Activated naive CD8-positive, alpha-beta T cell (primary cell): ENCODE measurements at regions not wholly inside any gene's neighbourhood (a gene's known extent, or its start where the extent isn't known, plus 50 kb on each side); places are given as distances from the start of the nearest gene placed in this dataset.
"Not testable (repeated sequence)": the region's sequence is repeated elsewhere in the genome, so short reads cannot be mapped to it uniquely, and the experiment has no call there.

Experiments used
- H3K27ac Mint-ChIP-seq: one replicate; pipeline ENCODE4 v1.8.0; 2021; ENCODE audit warnings: mixed read lengths
- H3K27me3 Mint-ChIP-seq: one replicate; pipeline ENCODE4 v1.8.0; 2021; ENCODE audit warnings: mixed read lengths
- H3K36me3 Mint-ChIP-seq: one replicate; pipeline ENCODE4 v1.8.0; 2021; ENCODE audit warnings: mixed read lengths
- H3K4me1 Mint-ChIP-seq: one replicate; pipeline ENCODE4 v1.8.0; 2021; ENCODE audit warnings: low read depth, mixed read lengths
- H3K4me3 Mint-ChIP-seq: one replicate; pipeline ENCODE4 v1.8.0; 2021; ENCODE audit warnings: mild to moderate bottlenecking, mixed read lengths
- H3K9me3 Mint-ChIP-seq: one replicate; pipeline ENCODE4 v1.8.0; 2021; ENCODE audit warnings: low read depth, mixed read lengths

DNA sequence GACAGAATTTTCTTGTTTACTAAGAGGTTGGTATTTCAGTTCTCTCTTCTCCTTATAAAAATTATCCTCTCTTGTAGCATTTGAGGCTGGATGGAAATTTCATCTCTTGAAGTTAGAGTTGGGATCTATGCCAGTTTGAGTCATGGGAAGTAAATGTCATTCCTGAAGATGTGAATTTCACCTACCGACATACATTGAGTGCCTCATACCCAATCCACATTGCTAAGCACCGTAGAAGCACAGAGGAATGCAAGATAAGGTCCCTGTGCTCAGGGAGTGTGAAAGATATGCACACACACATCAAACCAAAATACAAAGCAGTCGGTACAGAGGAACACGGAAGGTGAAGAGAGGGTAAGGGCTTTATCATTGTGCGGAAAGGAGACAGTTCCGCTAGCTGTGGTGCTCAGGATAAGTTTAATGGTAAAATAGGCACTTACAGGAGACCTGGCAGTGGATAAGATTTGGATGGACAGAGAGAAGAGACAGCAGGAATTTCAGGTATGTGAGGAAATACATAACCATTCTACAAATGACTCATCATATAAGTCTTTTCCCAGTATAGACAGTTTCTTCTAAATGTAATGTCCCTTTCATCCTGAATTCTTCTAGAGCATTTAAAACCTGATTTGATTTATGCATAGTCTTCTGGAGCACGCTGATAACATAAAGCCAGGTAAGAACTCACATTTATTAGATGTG, 205.3 kb upstream of the ST6GAL2 start:
- H3K9me3 Mint-ChIP-seq, result no peaks in the 10 kb centered on the region
- H3K36me3 Mint-ChIP-seq, result no peaks in the 10 kb centered on the region
- no peak overlapping the region for H3K4me3 Mint-ChIP-seq
- no peaks in the 10 kb centered on the region for H3K4me1 Mint-ChIP-seq
- H3K27me3 Mint-ChIP-seq, result no peaks in the 10 kb centered on the region
- no peak overlapping the region for H3K27ac Mint-ChIP-seq

DNA sequence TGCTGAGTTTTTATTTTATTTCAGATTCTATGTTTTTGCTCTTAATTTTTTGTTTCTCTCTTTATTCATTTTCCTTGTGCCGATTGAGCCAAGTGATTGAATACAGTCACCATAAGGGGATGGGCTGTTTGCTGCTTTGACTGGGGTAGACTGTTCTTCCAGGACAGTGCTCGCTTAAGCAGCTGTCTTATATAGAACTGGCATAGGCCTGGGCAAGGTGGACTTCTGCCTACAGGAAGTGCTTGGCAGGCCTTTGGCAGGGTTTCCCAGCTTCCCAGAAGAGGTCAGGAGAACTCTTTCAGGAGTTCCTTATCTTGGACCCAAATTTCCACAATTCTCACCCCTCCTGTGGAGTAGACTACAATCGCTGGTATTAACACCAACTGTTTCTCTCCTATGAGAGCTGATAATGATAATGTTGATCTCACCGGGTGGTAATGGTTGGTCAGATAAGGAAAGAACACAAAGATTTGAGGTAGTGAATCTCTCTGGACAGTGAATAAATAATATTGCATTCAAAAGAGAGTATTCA, 207.5 kb upstream of the ST6GAL2 start:
- H3K27me3 Mint-ChIP-seq, result no peaks in the 10 kb centered on the region
- no peaks in the 10 kb centered on the region for H3K4me1 Mint-ChIP-seq
- H3K9me3 Mint-ChIP-seq, result no peaks in the 10 kb centered on the region
- H3K36me3 Mint-ChIP-seq, result no peaks in the 10 kb centered on the region
- H3K4me3 Mint-ChIP-seq, result no peak overlapping the region
- no peak overlapping the region for H3K27ac Mint-ChIP-seq

DNA sequence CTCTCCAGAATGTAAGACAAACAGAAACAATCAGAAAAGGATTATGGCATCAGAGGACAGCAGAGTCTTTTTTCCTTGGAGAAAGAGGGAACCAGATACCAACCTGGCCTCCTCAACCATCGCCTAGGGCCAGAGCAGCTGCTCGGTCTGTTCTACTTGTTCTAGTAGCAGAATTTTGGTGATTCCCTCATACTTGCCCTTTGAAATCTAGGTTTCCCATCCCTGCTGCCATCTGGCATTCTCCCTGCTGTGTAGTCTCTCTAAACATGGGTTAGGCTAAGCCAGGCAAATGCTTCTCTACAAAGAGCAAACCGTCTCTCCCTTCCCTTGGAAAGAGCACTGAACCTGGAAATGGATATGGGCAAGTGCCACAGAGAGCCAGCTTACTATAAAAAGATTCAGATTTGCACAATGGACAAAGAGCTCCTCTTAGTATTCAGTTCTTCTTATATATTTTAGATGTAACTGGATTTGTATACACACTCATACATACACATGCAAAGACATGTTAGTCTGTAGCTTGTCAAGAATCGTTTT, 208.6 kb upstream of the ST6GAL2 start:
- no peaks in the 10 kb centered on the region for H3K9me3 Mint-ChIP-seq
- H3K4me1 Mint-ChIP-seq, result no peaks in the 10 kb centered on the region
- H3K27me3 Mint-ChIP-seq, result no peaks in the 10 kb centered on the region
- no peak overlapping the region for H3K27ac Mint-ChIP-seq
- no peaks in the 10 kb centered on the region for H3K36me3 Mint-ChIP-seq
- no peak overlapping the region for H3K4me3 Mint-ChIP-seq

DNA sequence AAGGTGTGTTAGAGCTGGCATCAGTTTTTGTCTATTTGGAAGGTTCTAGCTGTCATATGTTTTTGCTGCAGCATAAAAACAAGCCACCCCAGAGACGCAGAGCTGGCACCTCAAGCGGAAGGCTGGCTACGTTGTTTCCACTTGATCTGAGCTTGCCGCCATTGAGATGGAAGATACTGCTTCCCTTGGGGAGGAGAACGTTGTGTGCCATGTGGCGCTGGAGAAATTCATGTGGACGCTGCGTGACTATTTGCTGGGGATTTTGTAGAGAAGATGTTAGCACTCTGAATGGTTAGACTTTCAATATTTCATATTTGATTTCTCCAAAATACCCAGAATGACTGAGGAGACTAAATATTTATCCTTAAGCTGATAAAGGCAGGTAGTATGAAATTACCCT, 216.2 kb upstream of the ST6GAL2 start:
- H3K4me1 Mint-ChIP-seq, result no peaks in the 10 kb centered on the region
- H3K27me3 Mint-ChIP-seq, result no peaks in the 10 kb centered on the region
- H3K27ac Mint-ChIP-seq, result no peak overlapping the region
- H3K4me3 Mint-ChIP-seq, result no peak overlapping the region
- H3K36me3 Mint-ChIP-seq, result no peaks in the 10 kb centered on the region
- H3K9me3 Mint-ChIP-seq, result peaks cover 6% of the 10 kb centered on the region

GRCh38 chr2:107107351-107107750, 221.4 kb upstream of the ST6GAL2 start:
- Mint-ChIP-seq H3K9me3 (peaks cover 6% of the 10 kb centered on the region), H3K4me3 (no peak overlapping the region), H3K27ac (no peak overlapping the region), H3K36me3 (no peaks in the 10 kb centered on the region), H3K4me1 (no peaks in the 10 kb centered on the region), H3K27me3 (no peaks in the 10 kb centered on the region)

DNA sequence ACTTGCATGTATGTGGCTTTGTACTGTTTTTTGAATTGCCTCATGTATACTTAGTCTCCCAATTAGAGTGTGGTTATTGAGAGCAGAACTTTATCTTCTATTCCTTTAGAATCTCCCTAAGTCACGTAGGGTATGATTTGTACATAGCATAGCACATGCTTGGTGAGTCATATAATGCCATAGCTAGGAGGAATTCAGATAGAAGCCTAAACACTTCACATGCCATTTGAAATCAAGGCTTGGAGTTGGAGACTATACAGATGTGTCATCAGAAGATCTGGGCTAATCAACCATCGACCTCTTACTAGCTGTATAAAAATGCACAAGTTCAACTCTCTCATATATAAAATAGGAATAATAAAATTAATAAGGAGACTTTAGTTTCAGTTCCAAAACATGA, 222.6 kb upstream of the ST6GAL2 start:
- H3K4me1 Mint-ChIP-seq, result no peaks in the 10 kb centered on the region
- peaks cover 6% of the 10 kb centered on the region for H3K9me3 Mint-ChIP-seq
- H3K36me3 Mint-ChIP-seq, result no peaks in the 10 kb centered on the region
- no peaks in the 10 kb centered on the region for H3K27me3 Mint-ChIP-seq
- no peak overlapping the region for H3K4me3 Mint-ChIP-seq
- H3K27ac Mint-ChIP-seq, result no peak overlapping the region

GRCh38 chr2:107111623-107112022, 225.7 kb upstream of the ST6GAL2 start:
- no peak overlapping the region for H3K27ac Mint-ChIP-seq
- no peaks in the 10 kb centered on the region for H3K27me3 Mint-ChIP-seq
- H3K4me3 Mint-ChIP-seq, result no peak overlapping the region
- H3K9me3 Mint-ChIP-seq, result no peaks in the 10 kb centered on the region
- no peaks in the 10 kb centered on the region for H3K36me3 Mint-ChIP-seq
- H3K4me1 Mint-ChIP-seq, result no peaks in the 10 kb centered on the region

DNA sequence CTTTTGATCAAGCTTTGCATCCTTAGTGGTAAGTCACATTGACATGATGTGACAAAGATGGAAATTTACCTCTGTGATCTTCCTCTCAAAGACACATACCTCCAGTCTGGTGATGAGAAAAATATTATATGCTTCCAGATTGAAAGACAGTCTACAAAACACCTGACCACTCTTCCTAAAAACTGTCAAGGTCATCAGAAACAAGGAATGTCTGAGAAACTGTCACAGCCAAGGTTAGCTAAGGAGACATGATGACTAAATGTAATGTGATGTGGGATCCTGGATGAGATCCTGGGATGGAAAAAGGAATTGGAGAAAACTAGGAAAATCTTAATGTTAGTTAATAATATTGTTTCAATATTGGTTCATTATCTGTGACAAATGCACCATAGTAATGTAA, 226.6 kb upstream of the ST6GAL2 start:
- peaks cover 3% of the 10 kb centered on the region for H3K9me3 Mint-ChIP-seq
- no peaks in the 10 kb centered on the region for H3K36me3 Mint-ChIP-seq
- H3K4me3 Mint-ChIP-seq, result no peak overlapping the region
- no peak overlapping the region for H3K27ac Mint-ChIP-seq
- no peaks in the 10 kb centered on the region for H3K4me1 Mint-ChIP-seq
- H3K27me3 Mint-ChIP-seq, result no peaks in the 10 kb centered on the region

DNA sequence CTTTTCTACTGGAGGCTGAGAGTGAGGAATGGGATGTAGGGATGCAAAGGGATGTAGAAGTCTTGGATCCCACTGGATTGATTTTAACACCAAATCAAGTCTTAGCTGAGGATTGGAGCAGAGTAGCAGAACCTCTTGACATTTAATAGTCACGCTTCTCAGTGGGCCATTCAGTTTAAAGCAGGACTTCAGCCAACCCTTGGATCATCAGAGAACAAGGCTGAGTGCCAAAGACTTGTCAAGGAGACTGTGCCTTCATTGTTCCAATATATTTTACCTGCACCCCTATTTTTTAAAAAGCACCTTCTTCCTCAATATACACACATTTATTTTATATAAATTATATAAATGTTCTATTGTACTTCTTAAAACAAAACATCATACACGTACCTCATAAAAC, 242.4 kb upstream of the ST6GAL2 start:
- Mint-ChIP-seq H3K4me1 (no peaks in the 10 kb centered on the region), H3K27ac (no peak overlapping the region), H3K27me3 (no peaks in the 10 kb centered on the region), H3K4me3 (no peak overlapping the region), H3K9me3 (no peaks in the 10 kb centered on the region), H3K36me3 (no peaks in the 10 kb centered on the region)

DNA sequence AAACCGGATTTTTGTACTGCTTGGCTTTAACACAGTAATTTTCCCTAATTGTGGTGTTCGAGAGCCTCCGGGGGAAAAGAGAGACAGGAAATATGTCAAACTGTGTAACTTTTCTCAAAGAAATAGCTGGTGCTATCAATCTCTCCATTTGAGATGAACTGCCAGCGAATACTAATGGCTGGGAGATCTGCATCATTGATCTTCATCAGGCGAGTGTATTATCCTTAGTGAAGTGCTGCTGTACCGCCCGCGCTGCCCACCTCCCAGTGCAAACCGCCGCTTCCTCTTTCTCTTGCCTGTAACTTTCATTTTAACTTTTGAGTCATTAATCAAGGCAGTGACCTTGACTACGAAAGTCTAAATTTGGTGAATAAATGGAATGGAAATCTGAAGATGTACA, 246.1 kb upstream of the ST6GAL2 start:
- no peaks in the 10 kb centered on the region for H3K27me3 Mint-ChIP-seq
- no peak overlapping the region for H3K4me3 Mint-ChIP-seq
- H3K27ac Mint-ChIP-seq, result no peak overlapping the region
- no peaks in the 10 kb centered on the region for H3K36me3 Mint-ChIP-seq
- no peaks in the 10 kb centered on the region for H3K4me1 Mint-ChIP-seq
- H3K9me3 Mint-ChIP-seq, result no peaks in the 10 kb centered on the region

DNA sequence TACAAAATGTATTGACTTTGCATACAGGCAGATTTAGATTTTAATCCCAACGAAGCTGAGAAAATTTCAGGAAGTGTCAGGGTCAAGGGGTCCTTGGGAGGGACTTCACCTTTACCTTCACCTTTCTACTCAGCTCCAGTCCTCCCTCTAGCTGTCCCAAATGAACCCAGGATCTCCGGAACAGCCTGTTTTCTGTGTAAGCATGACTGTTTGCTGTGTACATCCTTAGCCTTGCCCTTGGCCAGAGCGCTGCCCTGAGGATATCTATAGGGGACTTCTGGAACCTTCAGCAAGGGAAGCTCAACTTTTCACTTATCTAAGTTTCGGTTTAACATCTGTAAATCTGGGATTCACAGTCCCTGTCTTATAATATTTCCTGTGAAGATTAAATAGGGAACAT, 246.8 kb upstream of the ST6GAL2 start:
- H3K36me3 Mint-ChIP-seq, result no peaks in the 10 kb centered on the region
- no peak overlapping the region for H3K4me3 Mint-ChIP-seq
- H3K27me3 Mint-ChIP-seq, result no peaks in the 10 kb centered on the region
- H3K4me1 Mint-ChIP-seq, result no peaks in the 10 kb centered on the region
- no peak overlapping the region for H3K27ac Mint-ChIP-seq
- no peaks in the 10 kb centered on the region for H3K9me3 Mint-ChIP-seq

- no peak overlapping the region for H3K27ac Mint-ChIP-seq
- H3K4me1 Mint-ChIP-seq, result no peaks in the 10 kb centered on the region
- no peaks in the 10 kb centered on the region for H3K27me3 Mint-ChIP-seq
- H3K9me3 Mint-ChIP-seq, result no peaks in the 10 kb centered on the region
- no peak overlapping the region for H3K4me3 Mint-ChIP-seq
- no peaks in the 10 kb centered on the region for H3K36me3 Mint-ChIP-seq
Measured at GRCh38 chr2:107133412-107133811, 247.4 kb upstream of the ST6GAL2 start.

DNA sequence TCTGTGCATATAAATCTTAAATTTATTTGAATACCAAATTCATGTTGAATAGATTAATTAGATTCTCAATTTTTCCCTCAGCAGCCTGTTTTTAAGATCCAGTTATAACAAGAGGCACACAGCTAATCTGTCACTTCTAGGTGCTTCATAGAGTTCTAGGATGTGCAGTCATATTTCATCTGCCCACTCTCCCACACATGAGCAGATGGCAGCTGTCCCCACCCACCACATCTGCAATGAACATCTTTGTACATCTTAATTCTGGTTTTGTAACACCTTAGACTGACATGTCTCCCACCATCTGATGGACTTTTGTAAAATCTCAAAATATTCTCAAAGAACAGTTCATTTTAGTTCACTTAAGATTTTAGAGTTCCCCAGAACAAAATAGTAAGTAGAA, 250.8 kb upstream of the ST6GAL2 start:
- no peaks in the 10 kb centered on the region for H3K9me3 Mint-ChIP-seq
- H3K4me1 Mint-ChIP-seq, result no peaks in the 10 kb centered on the region
- H3K27me3 Mint-ChIP-seq, result no peaks in the 10 kb centered on the region
- no peak overlapping the region for H3K27ac Mint-ChIP-seq
- no peak overlapping the region for H3K4me3 Mint-ChIP-seq
- no peaks in the 10 kb centered on the region for H3K36me3 Mint-ChIP-seq

DNA sequence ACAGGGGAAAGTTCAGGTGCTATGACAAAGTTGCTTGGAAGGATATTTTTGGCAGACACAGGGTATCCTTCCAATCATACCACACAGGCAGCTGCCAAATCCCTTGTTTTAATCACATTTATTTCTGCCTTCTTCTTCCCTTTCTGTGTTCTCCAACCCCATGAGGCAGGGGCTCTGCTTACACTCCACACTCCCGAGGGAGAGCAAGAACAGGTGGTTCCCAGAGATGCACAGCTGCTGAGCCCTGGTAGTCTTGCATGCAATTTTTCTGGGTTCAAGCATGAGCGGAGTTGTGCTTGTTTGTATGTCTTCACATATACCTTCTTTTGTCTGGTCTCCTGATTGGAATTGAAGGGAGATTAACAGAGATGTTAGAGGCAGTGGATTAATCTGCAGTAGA, 251.7 kb upstream of the ST6GAL2 start:
- Mint-ChIP-seq H3K9me3 (no peaks in the 10 kb centered on the region), H3K27me3 (no peaks in the 10 kb centered on the region), H3K4me1 (no peaks in the 10 kb centered on the region), H3K36me3 (no peaks in the 10 kb centered on the region), H3K27ac (no peak overlapping the region), H3K4me3 (no peak overlapping the region)

- H3K27me3 Mint-ChIP-seq, result no peaks in the 10 kb centered on the region
- no peaks in the 10 kb centered on the region for H3K9me3 Mint-ChIP-seq
- no peak overlapping the region for H3K27ac Mint-ChIP-seq
- H3K4me3 Mint-ChIP-seq, result no peak overlapping the region
- H3K36me3 Mint-ChIP-seq, result no peaks in the 10 kb centered on the region
- H3K4me1 Mint-ChIP-seq, result no peaks in the 10 kb centered on the region
Measured at GRCh38 chr2:107146181-107146580, 260.2 kb upstream of the ST6GAL2 start.

DNA sequence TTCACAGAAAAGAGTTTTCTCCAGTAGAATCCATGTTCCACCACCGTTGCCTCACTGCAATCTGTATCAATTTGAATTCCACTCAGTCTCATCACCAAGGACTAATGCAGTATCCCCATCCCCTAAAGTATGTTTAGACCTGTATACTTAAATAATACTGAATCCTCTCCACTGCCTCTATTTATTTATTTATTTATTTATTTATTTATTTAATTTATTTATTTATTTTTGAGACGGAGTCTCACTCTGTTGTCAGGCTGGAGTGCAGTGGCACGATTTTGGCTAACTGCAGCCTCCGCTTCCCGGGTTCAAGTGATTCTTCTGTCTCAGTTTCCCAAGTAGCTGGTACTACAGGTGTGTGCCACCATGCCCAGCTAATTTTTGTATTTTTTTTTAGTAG, 260.7 kb upstream of the ST6GAL2 start:
- not testable (repeated sequence) for H3K4me1 Mint-ChIP-seq, H3K27ac Mint-ChIP-seq, H3K9me3 Mint-ChIP-seq, H3K36me3 Mint-ChIP-seq, H3K4me3 Mint-ChIP-seq, H3K27me3 Mint-ChIP-seq
